Adrenal gland (tissue), 5 donors: ENCODE measurements at regions not wholly inside any gene's neighbourhood (a gene's known extent, or its start where the extent isn't known, plus 50 kb on each side); places are given as distances from the start of the nearest gene placed in this dataset.

Experiments
- POLR2A ChIP-seq, 2 donors: fragments of 450-650 bp; IDR thresholded peaks; one replicate each; pipeline ENCODE4 v1.6.1; 2017; ENCODE audit warnings: antibody characterized with exemption in 2 of 2, mild to moderate bottlenecking in 2 of 2, moderate library complexity in 1 of 2
- TF ChIP-seq, protein P1 (sequence below), 6 experiments: fragments of 450-650 bp in 4 of 6; fragments of 200-600 bp in 2 of 6; sonication (generic) in 1 of 6; IDR thresholded peaks; 1 replicate in 5 of 6; 2 replicates in 1 of 6; pipeline versions ENCODE4 v1.5.1 to v1.8.0; 2016 to 2021; ENCODE audit warnings: antibody characterized with exemption in 6 of 6, mild to moderate bottlenecking in 2 of 6, moderate library complexity in 1 of 6
- donor health status: DM: no; HTN: no; CAD: no.

GRCh38 chr14:97039717-97040363 lies 242.7 kb downstream of the VRK1 start:
- TF ChIP-seq, protein P1, sequence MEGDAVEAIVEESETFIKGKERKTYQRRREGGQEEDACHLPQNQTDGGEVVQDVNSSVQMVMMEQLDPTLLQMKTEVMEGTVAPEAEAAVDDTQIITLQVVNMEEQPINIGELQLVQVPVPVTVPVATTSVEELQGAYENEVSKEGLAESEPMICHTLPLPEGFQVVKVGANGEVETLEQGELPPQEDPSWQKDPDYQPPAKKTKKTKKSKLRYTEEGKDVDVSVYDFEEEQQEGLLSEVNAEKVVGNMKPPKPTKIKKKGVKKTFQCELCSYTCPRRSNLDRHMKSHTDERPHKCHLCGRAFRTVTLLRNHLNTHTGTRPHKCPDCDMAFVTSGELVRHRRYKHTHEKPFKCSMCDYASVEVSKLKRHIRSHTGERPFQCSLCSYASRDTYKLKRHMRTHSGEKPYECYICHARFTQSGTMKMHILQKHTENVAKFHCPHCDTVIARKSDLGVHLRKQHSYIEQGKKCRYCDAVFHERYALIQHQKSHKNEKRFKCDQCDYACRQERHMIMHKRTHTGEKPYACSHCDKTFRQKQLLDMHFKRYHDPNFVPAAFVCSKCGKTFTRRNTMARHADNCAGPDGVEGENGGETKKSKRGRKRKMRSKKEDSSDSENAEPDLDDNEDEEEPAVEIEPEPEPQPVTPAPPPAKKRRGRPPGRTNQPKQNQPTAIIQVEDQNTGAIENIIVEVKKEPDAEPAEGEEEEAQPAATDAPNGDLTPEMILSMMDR (IDR thresholded peaks at IDR 0.05): no peak
- no peak for TF ChIP-seq POLR2A (IDR thresholded peaks at IDR 0.05)
